ENCODE measurements at regions not wholly inside any gene's neighbourhood (a gene's known extent, or its start where the extent isn't known, plus 50 kb on each side); places are given as distances from the start of the nearest gene placed in this dataset.

DNA sequence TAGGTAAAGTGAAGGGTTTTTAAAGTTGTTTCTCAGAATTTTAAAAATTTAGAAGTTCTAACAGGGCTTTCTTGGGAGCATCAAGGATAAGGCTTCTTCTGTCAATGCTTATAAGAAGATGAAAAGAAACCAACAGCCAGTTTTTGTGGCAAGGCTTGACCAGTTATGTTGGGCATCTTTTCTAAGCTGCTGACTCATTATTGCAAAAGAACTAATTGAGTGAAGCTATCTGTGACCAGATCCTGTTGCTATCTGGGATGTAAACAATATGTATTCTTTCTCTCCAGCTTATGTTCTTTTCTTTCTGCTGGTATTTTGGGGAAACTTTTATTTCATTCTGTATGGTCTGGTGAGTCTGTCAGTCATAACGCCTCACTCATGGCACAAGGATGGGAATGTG lies 643.8 kb downstream of the HDGFL1 start:
- TF ChIP-seq BCL11A (tag by site-specific recombination; IDR thresholded peaks at IDR 0.05; ENCODE audit: low read depth) (no peak), ZNF501 (tag by site-specific recombination; IDR thresholded peaks at IDR 0.05) (no peak), ZNF549 (tag by site-specific recombination; IDR thresholded peaks at IDR 0.05) (no peak), ZNF19 (tag by site-specific recombination; IDR thresholded peaks at IDR 0.05; ENCODE audit: low read depth) (no peak), TCF7L2 (IDR thresholded peaks at IDR 0.05; ENCODE audit: borderline replicate concordance, low read depth, low read length) (no peak), ZNF239 (tag by site-specific recombination; IDR thresholded peaks at IDR 0.05) (no peak), YY1 (tag by site-specific recombination; IDR thresholded peaks at IDR 0.05) (no peak), ZNF174 (tag by site-specific recombination; IDR thresholded peaks at IDR 0.05) (no peak), ZNF114 (tag by site-specific recombination; IDR thresholded peaks at IDR 0.05) (no peak), ZNF677 (tag by site-specific recombination; IDR thresholded peaks at IDR 0.05) (no peak), ZNF292 (tag by site-specific recombination; IDR thresholded peaks at IDR 0.05; ENCODE audit: borderline replicate concordance, low read depth) (no peak)
- TF ChIP-seq, protein P1, sequence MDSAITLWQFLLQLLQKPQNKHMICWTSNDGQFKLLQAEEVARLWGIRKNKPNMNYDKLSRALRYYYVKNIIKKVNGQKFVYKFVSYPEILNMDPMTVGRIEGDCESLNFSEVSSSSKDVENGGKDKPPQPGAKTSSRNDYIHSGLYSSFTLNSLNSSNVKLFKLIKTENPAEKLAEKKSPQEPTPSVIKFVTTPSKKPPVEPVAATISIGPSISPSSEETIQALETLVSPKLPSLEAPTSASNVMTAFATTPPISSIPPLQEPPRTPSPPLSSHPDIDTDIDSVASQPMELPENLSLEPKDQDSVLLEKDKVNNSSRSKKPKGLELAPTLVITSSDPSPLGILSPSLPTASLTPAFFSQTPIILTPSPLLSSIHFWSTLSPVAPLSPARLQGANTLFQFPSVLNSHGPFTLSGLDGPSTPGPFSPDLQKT (IDR thresholded peaks at IDR 0.05; ENCODE audit: borderline replicate concordance, low read depth, low read length): no peak
- TF ChIP-seq, protein P2, sequence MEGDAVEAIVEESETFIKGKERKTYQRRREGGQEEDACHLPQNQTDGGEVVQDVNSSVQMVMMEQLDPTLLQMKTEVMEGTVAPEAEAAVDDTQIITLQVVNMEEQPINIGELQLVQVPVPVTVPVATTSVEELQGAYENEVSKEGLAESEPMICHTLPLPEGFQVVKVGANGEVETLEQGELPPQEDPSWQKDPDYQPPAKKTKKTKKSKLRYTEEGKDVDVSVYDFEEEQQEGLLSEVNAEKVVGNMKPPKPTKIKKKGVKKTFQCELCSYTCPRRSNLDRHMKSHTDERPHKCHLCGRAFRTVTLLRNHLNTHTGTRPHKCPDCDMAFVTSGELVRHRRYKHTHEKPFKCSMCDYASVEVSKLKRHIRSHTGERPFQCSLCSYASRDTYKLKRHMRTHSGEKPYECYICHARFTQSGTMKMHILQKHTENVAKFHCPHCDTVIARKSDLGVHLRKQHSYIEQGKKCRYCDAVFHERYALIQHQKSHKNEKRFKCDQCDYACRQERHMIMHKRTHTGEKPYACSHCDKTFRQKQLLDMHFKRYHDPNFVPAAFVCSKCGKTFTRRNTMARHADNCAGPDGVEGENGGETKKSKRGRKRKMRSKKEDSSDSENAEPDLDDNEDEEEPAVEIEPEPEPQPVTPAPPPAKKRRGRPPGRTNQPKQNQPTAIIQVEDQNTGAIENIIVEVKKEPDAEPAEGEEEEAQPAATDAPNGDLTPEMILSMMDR (tag by site-specific recombination; IDR thresholded peaks at IDR 0.05): no peak
- TF ChIP-seq, protein P3, sequence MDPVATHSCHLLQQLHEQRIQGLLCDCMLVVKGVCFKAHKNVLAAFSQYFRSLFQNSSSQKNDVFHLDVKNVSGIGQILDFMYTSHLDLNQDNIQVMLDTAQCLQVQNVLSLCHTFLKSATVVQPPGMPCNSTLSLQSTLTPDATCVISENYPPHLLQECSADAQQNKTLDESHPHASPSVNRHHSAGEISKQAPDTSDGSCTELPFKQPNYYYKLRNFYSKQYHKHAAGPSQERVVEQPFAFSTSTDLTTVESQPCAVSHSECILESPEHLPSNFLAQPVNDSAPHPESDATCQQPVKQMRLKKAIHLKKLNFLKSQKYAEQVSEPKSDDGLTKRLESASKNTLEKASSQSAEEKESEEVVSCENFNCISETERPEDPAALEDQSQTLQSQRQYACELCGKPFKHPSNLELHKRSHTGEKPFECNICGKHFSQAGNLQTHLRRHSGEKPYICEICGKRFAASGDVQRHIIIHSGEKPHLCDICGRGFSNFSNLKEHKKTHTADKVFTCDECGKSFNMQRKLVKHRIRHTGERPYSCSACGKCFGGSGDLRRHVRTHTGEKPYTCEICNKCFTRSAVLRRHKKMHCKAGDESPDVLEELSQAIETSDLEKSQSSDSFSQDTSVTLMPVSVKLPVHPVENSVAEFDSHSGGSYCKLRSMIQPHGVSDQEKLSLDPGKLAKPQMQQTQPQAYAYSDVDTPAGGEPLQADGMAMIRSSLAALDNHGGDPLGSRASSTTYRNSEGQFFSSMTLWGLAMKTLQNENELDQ (tag by site-specific recombination; IDR thresholded peaks at IDR 0.05; ENCODE audit: low read depth): no peak
